KOPT-K1 (cell line): ENCODE measurements at regions not wholly inside any gene's neighbourhood (a gene's known extent, or its start where the extent isn't known, plus 50 kb on each side); places are given as distances from the start of the nearest gene placed in this dataset.

ENCODE experiments used
- H3K27ac ChIP-seq: fragments of 200-600 bp; sonication (generic); 2 replicates; pipeline ENCODE4 v1.5.1; 2016; ENCODE audit warnings: antibody characterized with exemption, mild to moderate bottlenecking, low read depth, low read length; ENCODE audit not compliant: poor library complexity, severe bottlenecking
- H3K36me3 ChIP-seq: fragments of 200-600 bp; sonication (generic); 2 replicates; pipeline ENCODE4 v1.5.1; 2017; ENCODE audit warnings: antibody characterized with exemption, mild to moderate bottlenecking, low read length, moderate library complexity; ENCODE audit not compliant: insufficient read depth
- H3K9me3 ChIP-seq: fragments of 200-600 bp; sonication (generic); 2 replicates; pipeline ENCODE4 v1.5.1; 2017; ENCODE audit warnings: antibody characterized with exemption, low read length, mild to moderate bottlenecking; ENCODE audit not compliant: insufficient read depth, poor library complexity, severe bottlenecking

DNA sequence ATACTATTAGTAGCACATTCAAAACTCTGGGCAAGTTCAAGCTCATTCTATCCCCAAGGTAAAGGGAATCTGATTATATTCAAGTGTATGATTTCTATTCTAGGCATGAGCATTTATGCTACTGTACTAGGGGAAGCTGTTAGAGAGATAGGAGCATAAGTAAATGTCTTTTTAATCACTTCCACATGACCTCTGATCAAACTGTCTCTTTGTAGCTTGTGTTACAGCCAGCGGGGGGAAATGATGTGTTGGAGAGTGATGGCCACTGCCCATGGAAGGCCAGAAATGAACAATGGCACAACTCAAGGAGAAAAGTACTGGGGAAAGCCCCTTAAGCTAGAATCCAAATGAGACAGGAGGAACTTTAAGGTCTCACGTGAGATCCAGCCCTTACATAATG is 894.9 kb upstream of the CDH2 start:
- Histone ChIP-seq H3K36me3 (no peaks in the 10 kb centered on the region), H3K9me3 (no peaks in the 10 kb centered on the region), H3K27ac (no peak overlapping the region)

DNA sequence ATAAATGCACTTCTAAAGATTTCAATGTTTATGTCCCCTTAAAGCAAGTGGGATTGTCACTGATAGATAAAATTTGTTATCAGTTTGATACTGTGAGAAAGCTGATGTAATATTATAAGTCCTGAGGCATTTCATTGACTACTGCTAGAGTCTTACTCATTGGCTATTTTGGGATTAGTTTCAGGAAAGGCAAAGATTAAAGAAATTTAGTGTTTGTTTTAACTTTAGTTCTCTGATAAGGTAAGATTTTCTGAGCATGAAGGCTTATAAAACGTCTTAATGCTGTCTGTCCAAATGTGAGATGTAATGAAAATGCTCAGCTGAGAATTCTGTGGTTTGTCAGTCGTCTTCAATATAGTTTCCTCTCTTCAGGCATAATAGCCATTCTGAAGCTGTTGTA is 886.4 kb upstream of the CDH2 start:
- no peak overlapping the region for H3K27ac ChIP-seq
- H3K9me3 ChIP-seq: no peaks in the 10 kb centered on the region
- no peaks in the 10 kb centered on the region for H3K36me3 ChIP-seq

GRCh38 chr18:29062921-29063320 is 886.0 kb upstream of the CDH2 start:
- Histone ChIP-seq H3K27ac (no peak overlapping the region), H3K9me3 (no peaks in the 10 kb centered on the region), H3K36me3 (no peaks in the 10 kb centered on the region)

DNA sequence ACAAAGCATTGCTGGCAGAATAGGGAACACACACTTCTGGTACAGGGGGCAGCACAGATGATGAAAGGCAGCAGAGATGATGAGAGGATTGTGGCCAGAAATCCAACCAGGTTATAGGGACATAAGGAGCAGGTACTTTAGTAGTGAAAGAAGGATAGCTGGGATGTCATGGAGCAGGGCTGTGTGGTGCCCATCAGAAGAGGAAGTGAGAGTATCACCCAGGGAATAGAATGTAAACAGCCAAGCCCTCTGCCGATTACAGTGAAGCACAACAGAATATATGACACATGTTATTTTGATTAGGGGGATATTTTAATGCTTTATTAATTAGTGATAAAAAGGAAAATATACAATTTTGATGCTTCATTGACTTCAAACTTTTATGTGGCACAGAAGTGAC is 883.4 kb upstream of the CDH2 start:
- H3K36me3 ChIP-seq: no peaks in the 10 kb centered on the region
- no peak overlapping the region for H3K27ac ChIP-seq
- H3K9me3 ChIP-seq: no peaks in the 10 kb centered on the region

DNA sequence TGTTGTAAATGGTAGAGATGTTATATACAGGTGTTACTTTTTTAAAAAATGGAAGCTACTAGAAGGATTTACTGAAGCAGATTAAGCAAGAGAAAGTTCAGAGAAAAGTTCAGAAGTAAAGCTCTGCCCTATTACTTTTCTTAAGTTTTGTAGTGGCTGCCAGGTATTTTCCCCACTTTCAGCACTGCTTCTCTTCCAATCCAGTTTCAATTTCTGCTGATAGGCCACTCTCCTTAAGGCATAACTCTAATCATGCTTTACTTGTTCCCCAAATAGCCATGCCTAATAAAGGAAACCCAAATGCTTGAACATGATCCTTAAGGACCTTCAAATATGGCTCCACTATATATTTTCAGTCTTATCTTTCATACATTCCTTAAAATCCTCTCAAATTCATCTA is 880.8 kb upstream of the CDH2 start:
- no peak overlapping the region for H3K27ac ChIP-seq
- H3K36me3 ChIP-seq: no peaks in the 10 kb centered on the region
- no peaks in the 10 kb centered on the region for H3K9me3 ChIP-seq

DNA sequence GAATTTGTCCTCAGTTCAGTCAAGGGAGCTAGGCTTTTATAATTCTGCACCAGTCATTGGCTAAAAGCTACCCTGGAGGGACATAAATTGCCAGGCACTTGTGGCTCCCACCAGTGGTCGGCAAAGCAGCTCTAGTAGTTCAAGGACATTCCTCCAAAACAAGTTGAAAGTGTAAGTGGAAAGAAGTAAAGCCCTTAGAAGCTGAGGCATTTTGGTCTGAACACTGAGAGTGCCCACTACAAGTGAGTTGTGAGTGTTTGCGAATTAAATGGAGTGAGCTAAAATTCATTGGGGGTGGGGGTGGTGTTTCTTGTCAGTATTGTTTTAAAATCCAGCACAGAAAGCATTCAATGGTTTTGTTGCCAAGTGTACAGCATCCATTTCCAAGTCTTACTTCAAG is 879.9 kb upstream of the CDH2 start:
- H3K9me3 ChIP-seq: no peaks in the 10 kb centered on the region
- H3K36me3 ChIP-seq: no peaks in the 10 kb centered on the region
- H3K27ac ChIP-seq: no peak overlapping the region

GRCh38 chr18:29041976-29042375 is 865.0 kb upstream of the CDH2 start:
- H3K36me3 ChIP-seq: no peaks in the 10 kb centered on the region
- no peaks in the 10 kb centered on the region for H3K9me3 ChIP-seq

DNA sequence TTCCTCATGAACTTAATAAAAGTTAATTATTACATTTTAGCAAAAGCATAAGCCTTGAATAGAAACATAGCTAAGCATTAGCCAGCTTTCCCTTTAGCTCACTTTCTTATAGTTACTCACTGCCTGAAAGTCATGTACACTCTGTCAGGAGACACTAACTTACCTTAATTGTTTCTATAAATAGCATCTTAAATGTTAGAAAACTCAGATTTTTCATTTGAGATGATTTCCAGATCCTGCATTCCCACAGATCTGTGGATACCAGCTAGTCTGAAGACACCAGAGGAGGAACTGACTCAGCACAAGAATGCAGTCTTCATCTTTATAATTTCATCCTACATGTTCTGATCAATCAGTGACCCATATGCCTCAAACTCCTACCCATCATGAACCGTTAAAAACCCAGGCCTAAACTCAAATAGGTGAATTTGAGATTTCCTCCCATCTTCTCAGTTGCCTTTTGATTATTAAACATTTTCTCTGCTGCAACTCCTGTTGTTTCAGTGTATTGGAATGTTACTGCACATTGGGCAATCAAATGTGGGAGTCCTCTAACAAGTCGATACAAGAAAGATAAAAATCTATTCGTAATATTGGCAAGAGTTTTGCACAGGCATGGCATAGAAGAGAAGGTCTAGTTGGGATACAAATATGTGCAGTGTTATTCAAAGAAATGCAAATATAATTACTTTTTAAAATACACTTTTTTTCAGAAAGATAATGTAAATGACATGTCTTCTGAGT is 857.4 kb upstream of the CDH2 start:
- Histone ChIP-seq H3K27ac (no peak overlapping the region), H3K9me3 (no peaks in the 10 kb centered on the region), H3K36me3 (no peaks in the 10 kb centered on the region)

More at GRCh38 chr18:29041976-29042375, 865.0 kb upstream of the CDH2 start:
- no peak overlapping the region for H3K27ac ChIP-seq

- Histone ChIP-seq H3K9me3 (no peaks in the 10 kb centered on the region), H3K27ac (no peak overlapping the region), H3K36me3 (no peaks in the 10 kb centered on the region)
Observed at GRCh38 chr18:29028560-29028959, 851.6 kb upstream of the CDH2 start.

DNA sequence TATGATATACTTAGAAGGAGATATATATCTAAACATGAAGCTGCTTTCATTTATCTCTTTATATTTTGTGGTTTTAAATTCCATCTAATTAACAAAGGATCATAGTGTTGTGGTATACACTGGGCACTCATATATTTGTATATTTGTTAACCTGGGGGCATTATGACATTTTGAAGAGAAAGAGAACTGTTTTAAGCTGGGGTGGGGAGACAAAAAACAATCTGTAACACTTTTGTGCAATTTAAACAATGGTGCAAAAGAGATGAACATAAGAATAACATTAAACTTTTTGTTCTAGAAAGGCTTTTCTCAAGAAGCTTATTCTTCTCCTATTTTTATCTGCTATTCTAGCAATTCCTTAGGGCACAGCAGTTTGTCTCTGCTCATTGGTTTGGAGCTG is 842.0 kb upstream of the CDH2 start:
- no peaks in the 10 kb centered on the region for H3K9me3 ChIP-seq
- no peak overlapping the region for H3K27ac ChIP-seq

DNA sequence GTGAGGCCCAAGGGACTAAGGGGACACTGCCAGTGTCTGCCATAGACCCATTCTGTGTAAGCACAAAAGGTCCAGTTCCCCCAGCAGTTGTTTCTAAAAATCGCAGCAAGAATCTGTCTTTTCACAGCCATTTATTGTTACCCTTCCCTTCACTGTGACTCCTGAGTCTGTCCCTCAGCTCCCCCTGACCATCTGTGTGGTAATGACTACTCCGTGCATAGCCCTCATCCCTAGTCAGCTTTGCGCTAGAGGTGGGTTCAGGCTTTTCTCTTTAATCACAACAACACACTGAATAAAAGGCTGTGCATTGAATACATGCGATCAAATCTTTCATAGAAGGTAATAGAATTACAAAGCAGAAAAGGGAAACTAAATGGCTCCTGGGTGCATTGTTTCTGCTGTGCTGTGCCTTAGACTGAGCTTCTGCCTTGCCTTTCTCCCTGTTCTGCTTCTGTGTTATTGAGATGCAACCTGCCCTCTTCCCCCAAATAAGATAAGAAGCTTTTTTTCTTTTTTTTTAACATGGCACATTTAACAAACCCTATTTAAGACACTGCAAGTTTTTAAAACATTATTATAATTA is 836.0 kb upstream of the CDH2 start:
- Histone ChIP-seq H3K36me3 (no peaks in the 10 kb centered on the region), H3K9me3 (no peaks in the 10 kb centered on the region), H3K27ac (no peak overlapping the region)

More for the DNA sequence above, 842.0 kb upstream of the CDH2 start:
- no peaks in the 10 kb centered on the region for H3K36me3 ChIP-seq

DNA sequence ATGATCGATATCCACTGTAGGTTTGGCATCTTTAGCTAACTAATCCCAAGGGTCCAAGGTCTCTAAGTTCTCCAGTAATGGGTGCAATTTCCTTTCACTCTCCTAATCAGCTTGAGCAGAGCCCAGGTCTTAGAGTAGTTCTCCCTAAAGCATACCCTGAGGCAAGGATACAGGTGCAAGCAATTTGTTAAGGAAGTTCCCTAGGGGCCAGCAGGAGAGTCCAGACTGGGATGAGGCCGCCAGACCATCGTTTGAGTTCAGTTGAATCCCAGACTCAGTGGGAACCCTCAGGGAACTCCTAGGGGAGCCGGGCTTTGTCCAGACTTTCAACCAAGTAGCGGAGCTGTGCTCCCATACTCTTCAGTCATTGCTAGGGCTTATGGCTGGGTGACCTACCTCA is 835.4 kb upstream of the CDH2 start:
- Histone ChIP-seq H3K9me3 (no peaks in the 10 kb centered on the region), H3K36me3 (no peaks in the 10 kb centered on the region), H3K27ac (no peak overlapping the region)

- Histone ChIP-seq H3K36me3 (no peaks in the 10 kb centered on the region), H3K9me3 (no peaks in the 10 kb centered on the region), H3K27ac (no peak overlapping the region)
Observed at GRCh38 chr18:29009250-29009803, 832.4 kb upstream of the CDH2 start.

GRCh38 chr18:29008809-29009208 is 831.9 kb upstream of the CDH2 start:
- no peaks in the 10 kb centered on the region for H3K36me3 ChIP-seq
- H3K9me3 ChIP-seq: no peaks in the 10 kb centered on the region
- no peak overlapping the region for H3K27ac ChIP-seq

- Histone ChIP-seq H3K9me3 (no peaks in the 10 kb centered on the region), H3K36me3 (no peaks in the 10 kb centered on the region), H3K27ac (no peak overlapping the region)
Observed at GRCh38 chr18:29007986-29008654, 831.2 kb upstream of the CDH2 start.
